Stimulated activated naive B cell treated with anti-CD40 and anti-IgM and Interleukin-4, amounts not matched to agents 10 μg/mL and 1 μg/mL and 100 μg/mL, for 72 hours (primary cell): ENCODE measurements at regions not wholly inside any gene's neighbourhood (a gene's known extent, or its start where the extent isn't known, plus 50 kb on each side); places are given as distances from the start of the nearest gene placed in this dataset.

ENCODE experiments used
- ATAC-seq, 2 donors: fragments of 150-1000 bp; cut with Tn5 transposase; replicated peaks; 2 replicates each; pipeline ENCODE4 v1.10.0; 2021; ENCODE audit warnings: moderate library complexity in 1 of 2
- DNase-seq: peaks from one replicate; pipeline ENCODE4 v3.0.0; 2021
- H3K27ac Mint-ChIP-seq: one replicate; pipeline ENCODE4 v1.8.0; 2022; ENCODE audit warnings: mild to moderate bottlenecking, mixed read lengths
- H3K27me3 Mint-ChIP-seq, 2 donors: one replicate each; pipeline ENCODE4 v1.8.0; 2022; ENCODE audit warnings: mixed read lengths in 2 of 2
- H3K36me3 Mint-ChIP-seq, 2 donors: one replicate each; pipeline ENCODE4 v1.8.0; 2022; ENCODE audit warnings: mixed read lengths in 2 of 2, mild to moderate bottlenecking in 1 of 2
- H3K4me1 Mint-ChIP-seq, 2 donors: one replicate each; pipeline ENCODE4 v1.8.0; 2022; ENCODE audit warnings: mixed read lengths in 2 of 2, mild to moderate bottlenecking in 1 of 2
- H3K4me3 Mint-ChIP-seq, 2 donors: one replicate each; pipeline ENCODE4 v1.8.0; 2022; ENCODE audit warnings: mild to moderate bottlenecking in 2 of 2, mixed read lengths in 2 of 2, moderate library complexity in 1 of 2
- H3K9me3 Mint-ChIP-seq, 2 donors: one replicate each; pipeline ENCODE4 v1.8.0; 2022; ENCODE audit warnings: mixed read lengths in 2 of 2, mild to moderate bottlenecking in 1 of 2

DNA sequence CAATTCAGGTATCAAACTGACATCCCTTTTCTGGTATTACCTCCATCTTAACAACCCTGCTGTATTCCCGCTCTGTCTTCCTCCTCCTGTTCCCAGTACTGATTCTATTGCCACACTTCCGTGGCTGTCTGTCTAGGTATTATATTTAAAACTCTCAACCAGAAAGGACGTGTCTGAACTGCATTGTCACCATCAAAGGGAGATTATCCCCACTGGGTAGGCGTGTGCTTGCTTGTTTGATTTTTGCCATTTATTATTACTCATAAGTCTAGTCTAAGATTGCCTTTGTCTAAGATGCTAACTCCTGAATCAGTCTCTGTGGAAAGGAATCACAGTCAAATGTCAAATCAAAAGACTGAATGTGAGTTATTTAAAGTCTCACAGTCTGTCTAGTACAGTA lies 650.1 kb downstream of the KCNT2 start:
- no peak for ATAC-seq
- H3K27ac Mint-ChIP-seq = no peak overlapping the region
- H3K4me1 Mint-ChIP-seq = no peaks in the 10 kb centered on the region
- no peak overlapping the region for H3K4me3 Mint-ChIP-seq
- DNase-seq = no peak
- H3K9me3 Mint-ChIP-seq = no peaks in the 10 kb centered on the region
- no peaks in the 10 kb centered on the region for H3K36me3 Mint-ChIP-seq
- no peaks in the 10 kb centered on the region for H3K27me3 Mint-ChIP-seq

DNA sequence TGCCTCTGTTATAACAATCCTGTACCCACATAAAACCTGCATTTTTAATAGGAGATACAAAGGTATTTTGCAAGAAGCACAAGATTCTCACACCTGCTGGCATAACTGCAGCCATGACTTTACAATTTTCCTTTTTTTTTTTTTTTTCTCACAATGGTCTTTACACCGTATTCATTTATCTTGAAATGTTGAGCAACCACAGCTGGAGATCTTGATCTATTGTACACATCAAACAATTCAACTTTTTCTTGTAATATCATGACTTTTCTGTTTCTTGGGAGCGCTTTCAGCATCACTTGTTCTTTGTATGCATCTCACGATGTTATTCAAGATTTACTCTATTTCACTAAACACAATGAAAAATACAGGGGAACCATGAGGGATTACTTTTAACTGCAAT lies 651.4 kb downstream of the KCNT2 start:
- H3K27me3 Mint-ChIP-seq = no peaks in the 10 kb centered on the region
- DNase-seq = no peak
- H3K9me3 Mint-ChIP-seq = no peaks in the 10 kb centered on the region
- no peaks in the 10 kb centered on the region for H3K4me1 Mint-ChIP-seq
- no peak for ATAC-seq
- H3K27ac Mint-ChIP-seq = no peak overlapping the region
- H3K36me3 Mint-ChIP-seq = no peaks in the 10 kb centered on the region
- H3K4me3 Mint-ChIP-seq = no peak overlapping the region

DNA sequence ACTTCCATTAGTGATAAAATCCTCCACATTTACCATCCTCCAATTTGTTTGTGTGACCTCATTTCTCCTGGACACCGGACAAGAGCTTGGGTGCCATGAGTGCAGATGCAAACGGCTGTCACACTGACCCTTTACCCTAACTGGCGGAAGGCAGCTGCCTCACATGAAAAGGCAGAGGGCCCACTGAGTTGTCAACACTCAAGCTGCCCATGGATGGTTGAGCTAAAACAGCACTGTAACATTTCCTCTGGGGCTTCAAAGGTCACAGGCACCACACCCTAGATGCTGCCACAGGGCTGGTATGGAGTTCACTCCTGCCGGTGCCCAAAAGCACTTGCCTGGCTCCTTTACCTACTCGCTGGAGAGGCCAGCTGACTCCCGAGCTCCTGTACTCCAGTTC lies 653.4 kb downstream of the KCNT2 start:
- H3K27me3 Mint-ChIP-seq = no peaks in the 10 kb centered on the region
- H3K27ac Mint-ChIP-seq = no peak overlapping the region
- no peaks in the 10 kb centered on the region for H3K36me3 Mint-ChIP-seq
- no peak for ATAC-seq
- no peaks in the 10 kb centered on the region for H3K4me1 Mint-ChIP-seq
- H3K4me3 Mint-ChIP-seq = no peak overlapping the region
- H3K9me3 Mint-ChIP-seq = no peaks in the 10 kb centered on the region
- no peak for DNase-seq

DNA sequence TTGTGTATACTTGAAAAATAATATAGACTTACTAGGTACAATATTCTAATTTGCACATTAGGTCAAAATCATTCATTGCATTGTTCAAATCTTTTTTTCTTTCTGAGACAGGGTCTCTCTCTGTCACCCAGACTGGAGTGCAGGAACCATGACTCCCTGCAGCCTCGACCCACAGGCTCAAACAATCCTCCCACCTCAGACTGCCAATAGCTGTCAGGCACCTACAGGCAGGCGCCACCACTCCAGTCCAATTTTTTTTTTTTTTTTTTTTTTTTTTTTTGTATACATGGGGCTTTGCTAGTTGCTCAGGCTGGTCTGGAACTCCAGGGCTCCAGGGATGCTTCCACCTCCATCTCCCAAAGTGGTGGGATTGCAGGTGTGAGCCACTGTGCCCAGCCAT lies 656.9 kb downstream of the KCNT2 start:
- Mint-ChIP-seq H3K4me3 (no peak overlapping the region), H3K27me3 (no peaks in the 10 kb centered on the region), H3K4me1 (no peaks in the 10 kb centered on the region), H3K9me3 (peaks cover 0 to 3% of the 10 kb centered on the region in 2 donors), H3K27ac (no peak overlapping the region), H3K36me3 (no peaks in the 10 kb centered on the region)
- ATAC-seq (no peak), DNase-seq (no peak)

DNA sequence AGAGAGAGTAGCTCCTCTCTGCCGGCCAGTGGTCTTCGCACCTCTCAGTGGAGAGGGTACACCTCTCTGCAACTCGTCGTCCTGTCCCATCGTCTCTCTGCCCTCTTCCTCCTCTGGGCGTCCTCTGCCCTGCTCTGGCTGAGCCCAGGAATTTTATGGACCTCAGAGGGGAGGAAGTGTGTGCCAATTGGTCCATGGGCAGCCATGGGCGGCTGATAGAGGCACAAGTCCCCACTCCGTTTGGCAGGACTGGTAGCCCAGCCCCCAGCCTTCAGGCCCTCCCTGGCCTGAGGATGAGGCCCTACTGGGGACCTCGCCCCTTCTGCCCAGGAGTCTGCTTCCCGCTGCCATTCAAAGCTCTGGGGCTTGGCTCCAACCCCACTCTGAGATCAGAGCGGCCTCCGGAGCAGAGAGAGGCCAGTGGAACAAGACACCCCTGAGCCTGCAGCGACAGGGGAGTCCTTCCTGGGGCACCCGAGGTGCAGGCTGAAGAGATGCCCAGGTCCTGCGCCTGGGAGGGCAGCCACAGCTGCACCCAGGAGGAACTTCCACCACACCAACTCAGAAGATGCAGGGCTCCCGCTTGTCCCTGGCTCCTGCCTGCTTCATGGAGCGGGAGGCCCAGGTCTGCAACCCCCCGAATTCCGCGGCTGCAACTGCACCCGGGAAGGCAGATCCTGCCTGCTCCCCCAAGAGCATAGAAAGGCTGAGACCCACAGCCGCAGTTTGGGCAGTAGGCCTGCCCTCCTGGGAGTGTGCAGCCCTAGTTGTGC lies 659.9 kb downstream of the KCNT2 start:
- no peak overlapping the region for H3K4me3 Mint-ChIP-seq
- DNase-seq (no peak), ATAC-seq (peak; percentile 12)
- no peaks in the 10 kb centered on the region for H3K27me3 Mint-ChIP-seq
- H3K9me3 Mint-ChIP-seq = peaks cover 0 to 3% of the 10 kb centered on the region in 2 donors
- no peaks in the 10 kb centered on the region for H3K4me1 Mint-ChIP-seq
- H3K36me3 Mint-ChIP-seq = no peaks in the 10 kb centered on the region
- no peak overlapping the region for H3K27ac Mint-ChIP-seq

DNA sequence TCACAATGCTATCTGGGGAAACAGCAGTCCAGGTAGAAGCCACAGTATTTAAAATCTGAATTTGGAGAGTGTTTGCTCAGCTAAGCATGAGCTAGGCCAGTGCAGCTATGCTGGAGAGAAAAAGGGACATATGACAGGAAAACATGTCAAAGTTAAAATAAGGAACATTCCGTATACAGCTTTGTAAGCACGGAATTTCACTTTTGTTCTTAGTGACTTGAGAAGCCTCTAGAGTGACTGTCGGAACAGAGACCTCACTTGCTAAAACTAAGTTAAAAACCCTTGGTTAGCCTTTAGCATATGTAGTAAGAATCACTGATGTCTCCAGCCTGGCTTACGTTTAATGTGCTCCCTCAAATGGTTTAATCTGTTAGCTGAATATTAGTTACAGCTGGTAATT lies 661.7 kb downstream of the KCNT2 start:
- ATAC-seq (no peak), DNase-seq (no peak)
- no peaks in the 10 kb centered on the region for H3K4me1 Mint-ChIP-seq
- no peak overlapping the region for H3K4me3 Mint-ChIP-seq
- H3K9me3 Mint-ChIP-seq = peaks cover 0 to 3% of the 10 kb centered on the region in 2 donors
- H3K27me3 Mint-ChIP-seq = no peaks in the 10 kb centered on the region
- H3K36me3 Mint-ChIP-seq = no peaks in the 10 kb centered on the region
- H3K27ac Mint-ChIP-seq = no peak overlapping the region

DNA sequence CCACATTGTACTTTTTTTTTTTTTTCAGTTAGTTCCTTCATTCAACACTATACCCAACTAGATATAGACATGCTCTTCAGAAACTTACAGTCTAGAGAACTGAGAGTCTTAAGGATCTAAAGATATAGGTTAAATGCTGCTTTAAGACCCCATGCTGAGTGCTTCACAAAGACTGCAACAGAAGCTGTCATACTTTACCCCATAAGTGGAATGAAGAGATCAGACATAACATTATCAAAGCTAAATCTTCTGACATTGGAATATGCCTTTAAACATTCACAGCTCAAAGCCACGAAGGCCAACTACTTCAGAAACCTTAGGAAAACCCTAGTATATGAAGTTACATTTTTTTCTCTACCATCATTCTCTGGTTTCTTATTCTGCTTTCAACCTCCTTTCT lies 666.4 kb downstream of the KCNT2 start:
- no peaks in the 10 kb centered on the region for H3K27me3 Mint-ChIP-seq
- ATAC-seq (no peak), DNase-seq (no peak)
- H3K9me3 Mint-ChIP-seq = no peaks in the 10 kb centered on the region
- no peaks in the 10 kb centered on the region for H3K4me1 Mint-ChIP-seq
- no peaks in the 10 kb centered on the region for H3K36me3 Mint-ChIP-seq
- H3K4me3 Mint-ChIP-seq = no peak overlapping the region
- H3K27ac Mint-ChIP-seq = no peak overlapping the region

DNA sequence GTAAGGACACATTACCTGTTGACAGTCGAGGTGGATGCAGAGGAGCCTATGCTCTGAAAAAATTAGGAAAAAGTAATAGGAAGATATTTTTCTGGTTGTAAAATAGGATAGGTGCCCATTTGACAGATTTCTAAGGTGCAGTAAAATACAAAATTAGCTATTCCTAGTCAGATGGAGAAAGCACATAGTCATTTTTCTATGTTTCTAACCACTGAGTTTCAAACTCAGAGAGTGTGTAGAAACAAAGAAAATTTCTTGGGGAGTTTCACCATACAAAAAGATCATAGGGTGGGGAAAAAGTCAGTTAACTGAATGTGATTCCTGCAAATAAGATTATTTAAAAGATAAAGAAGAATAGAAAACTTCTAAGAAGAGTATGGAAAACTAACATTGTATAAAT lies 666.9 kb downstream of the KCNT2 start:
- ATAC-seq (no peak), DNase-seq (no peak)
- Mint-ChIP-seq H3K9me3 (no peaks in the 10 kb centered on the region), H3K36me3 (no peaks in the 10 kb centered on the region), H3K27ac (no peak overlapping the region), H3K4me3 (no peak overlapping the region), H3K27me3 (no peaks in the 10 kb centered on the region), H3K4me1 (no peaks in the 10 kb centered on the region)

DNA sequence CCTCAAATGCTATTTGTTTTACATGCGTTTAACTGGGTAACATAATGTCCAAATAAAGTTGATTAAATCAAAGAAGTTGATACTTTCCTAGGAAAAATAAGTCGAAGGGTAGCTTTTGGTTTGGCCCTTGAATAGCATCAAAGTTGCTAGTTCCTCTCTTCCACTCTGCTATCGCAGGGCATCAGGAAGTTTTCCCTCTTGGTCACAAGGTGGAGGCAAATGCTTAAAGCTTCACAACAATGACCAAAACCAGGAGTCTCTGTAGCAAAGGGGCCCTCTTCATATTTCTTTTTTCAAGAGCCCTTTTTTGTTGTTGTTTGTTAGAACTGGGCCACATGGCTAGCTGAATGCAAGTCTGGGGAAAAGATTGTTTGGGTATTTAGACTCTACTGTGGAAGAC lies 668.4 kb downstream of the KCNT2 start:
- H3K4me1 Mint-ChIP-seq = no peaks in the 10 kb centered on the region
- H3K9me3 Mint-ChIP-seq = no peaks in the 10 kb centered on the region
- no peaks in the 10 kb centered on the region for H3K36me3 Mint-ChIP-seq
- ATAC-seq (no peak), DNase-seq (no peak)
- H3K4me3 Mint-ChIP-seq = no peak overlapping the region
- H3K27ac Mint-ChIP-seq = no peak overlapping the region
- H3K27me3 Mint-ChIP-seq = no peaks in the 10 kb centered on the region

DNA sequence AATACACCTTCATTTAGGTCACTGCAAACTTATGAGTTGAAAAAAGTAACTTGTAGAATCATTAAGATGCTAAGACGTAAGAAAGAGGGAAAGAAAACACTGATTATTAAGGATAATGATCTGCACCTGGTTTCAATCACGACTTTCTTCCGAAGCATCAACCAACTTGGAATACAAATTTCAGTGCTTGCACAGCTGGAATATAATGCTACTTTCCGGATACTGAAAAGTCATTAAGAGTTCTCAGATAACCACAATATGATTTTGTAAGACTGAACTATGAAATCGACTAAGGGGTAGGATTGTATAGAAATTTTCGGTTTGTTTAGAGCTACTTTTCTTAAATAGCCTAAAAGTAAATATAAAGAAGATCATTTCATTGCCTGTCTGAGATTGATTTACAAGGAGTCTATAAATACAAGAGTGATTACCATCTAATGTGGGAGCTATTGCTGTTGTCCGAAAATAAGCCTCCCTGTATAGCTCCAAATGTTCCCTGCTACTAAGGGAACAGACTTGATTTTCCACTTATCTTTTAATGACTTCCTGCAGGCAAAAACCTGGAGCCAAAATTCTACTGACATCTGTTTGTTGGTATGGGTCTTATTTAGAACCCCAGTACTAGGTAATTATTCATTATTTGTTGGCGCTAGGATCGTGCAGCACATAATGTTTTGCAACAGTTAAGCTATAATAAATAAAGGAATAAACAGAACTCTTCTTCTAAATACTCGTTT lies 673.3 kb downstream of the KCNT2 start:
- Mint-ChIP-seq H3K27me3 (no peaks in the 10 kb centered on the region), H3K36me3 (no peaks in the 10 kb centered on the region), H3K9me3 (peaks cover 0 to 2% of the 10 kb centered on the region in 2 donors), H3K27ac (no peak overlapping the region), H3K4me3 (no peak overlapping the region), H3K4me1 (no peaks in the 10 kb centered on the region)
- ATAC-seq = no peak
- no peak for DNase-seq

DNA sequence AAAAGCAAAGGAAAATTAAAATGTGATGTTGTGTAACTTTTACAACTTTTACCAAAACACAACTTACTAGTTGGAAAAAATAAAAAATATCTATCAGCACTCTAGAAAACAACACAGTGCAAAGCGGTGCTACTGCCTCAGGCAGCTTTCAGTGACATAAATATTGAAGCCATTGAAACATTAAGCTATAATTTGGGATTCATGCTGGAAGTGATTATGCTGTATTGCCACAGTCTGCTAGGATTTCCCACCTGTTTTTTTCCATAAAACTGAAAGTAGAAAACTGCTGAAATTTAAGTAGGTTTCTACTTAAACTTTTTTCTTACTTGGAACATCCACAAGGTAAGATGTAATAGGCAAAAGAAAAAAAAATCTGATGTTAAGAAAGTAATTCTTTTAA lies 674.4 kb downstream of the KCNT2 start:
- Mint-ChIP-seq H3K9me3 (peaks cover 0 to 2% of the 10 kb centered on the region in 2 donors), H3K36me3 (no peaks in the 10 kb centered on the region), H3K27ac (no peak overlapping the region), H3K27me3 (no peaks in the 10 kb centered on the region), H3K4me1 (no peaks in the 10 kb centered on the region), H3K4me3 (no peak overlapping the region)
- DNase-seq (no peak), ATAC-seq (no peak)

DNA sequence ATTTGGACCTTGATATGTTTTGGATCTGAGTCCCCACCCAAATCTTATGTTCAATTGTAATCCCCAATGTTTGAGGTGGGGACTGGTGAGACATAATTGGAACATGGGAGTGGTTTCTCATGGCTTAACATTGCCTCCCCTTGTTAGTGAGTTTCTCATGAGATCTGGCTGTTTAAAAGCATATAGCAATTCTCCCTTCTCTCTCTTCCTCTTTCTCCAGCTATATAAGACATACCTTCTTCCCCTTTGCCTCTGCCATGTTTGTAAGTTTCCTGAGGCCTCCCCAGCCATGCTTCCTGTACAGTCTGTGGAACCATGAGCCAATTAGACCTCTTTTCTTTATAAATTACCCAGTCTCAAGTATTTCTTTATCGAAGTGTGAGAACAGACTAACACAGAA lies 692.4 kb downstream of the KCNT2 start:
- no peak overlapping the region for H3K4me3 Mint-ChIP-seq
- H3K27me3 Mint-ChIP-seq = no peaks in the 10 kb centered on the region
- H3K27ac Mint-ChIP-seq = no peak overlapping the region
- DNase-seq (no peak), ATAC-seq (no peak)
- H3K9me3 Mint-ChIP-seq = peaks cover 6 to 10% of the 10 kb centered on the region in 2 donors
- no peaks in the 10 kb centered on the region for H3K4me1 Mint-ChIP-seq
- H3K36me3 Mint-ChIP-seq = peaks cover 0 to 2% of the 10 kb centered on the region in 2 donors

DNA sequence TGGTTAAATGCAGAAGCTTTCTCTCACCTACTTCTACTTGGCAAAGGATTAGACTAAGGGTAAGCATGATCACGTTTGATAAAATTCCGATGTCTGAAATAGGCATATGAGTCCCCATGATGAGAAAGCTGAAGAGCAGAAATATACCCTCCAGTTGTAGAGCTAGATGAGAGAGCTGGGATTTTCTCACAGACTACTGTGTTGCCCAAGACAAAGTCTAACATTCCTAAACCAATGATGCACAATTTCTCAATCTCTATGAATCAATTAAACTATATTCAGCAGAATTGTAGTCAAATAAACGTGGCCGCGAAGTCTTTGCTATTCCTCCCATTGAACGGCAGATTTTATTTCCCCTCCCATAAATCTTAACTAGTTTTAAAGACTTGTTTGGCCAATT lies 699.2 kb downstream of the KCNT2 start:
- Mint-ChIP-seq H3K27ac (no peak overlapping the region), H3K4me1 (no peaks in the 10 kb centered on the region), H3K9me3 (no peaks in the 10 kb centered on the region), H3K27me3 (no peaks in the 10 kb centered on the region), H3K4me3 (no peak overlapping the region), H3K36me3 (no peaks in the 10 kb centered on the region)
- DNase-seq (no peak), ATAC-seq (no peak)

DNA sequence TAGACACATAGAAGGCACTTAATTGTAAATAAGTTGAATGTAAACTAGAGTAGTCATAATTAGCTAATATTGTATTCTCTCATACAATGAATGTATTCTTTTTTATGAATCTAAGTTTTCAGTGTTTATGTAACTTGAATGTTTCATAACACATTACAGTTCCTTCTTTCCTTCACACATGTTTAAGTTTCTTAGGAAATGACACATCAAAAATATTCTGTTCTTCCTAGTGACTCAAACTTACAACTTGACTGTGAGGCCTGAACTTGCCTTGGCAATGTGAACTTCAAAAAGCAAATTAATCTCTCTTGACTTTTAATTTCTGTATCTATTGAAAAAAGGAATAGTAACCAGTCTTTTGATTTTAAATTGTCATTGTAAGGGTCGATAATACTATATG lies 700.1 kb downstream of the KCNT2 start:
- Mint-ChIP-seq H3K27ac (no peak overlapping the region), H3K4me1 (no peaks in the 10 kb centered on the region), H3K4me3 (no peak overlapping the region), H3K36me3 (no peaks in the 10 kb centered on the region), H3K27me3 (no peaks in the 10 kb centered on the region), H3K9me3 (no peaks in the 10 kb centered on the region)
- DNase-seq (no peak), ATAC-seq (no peak)

DNA sequence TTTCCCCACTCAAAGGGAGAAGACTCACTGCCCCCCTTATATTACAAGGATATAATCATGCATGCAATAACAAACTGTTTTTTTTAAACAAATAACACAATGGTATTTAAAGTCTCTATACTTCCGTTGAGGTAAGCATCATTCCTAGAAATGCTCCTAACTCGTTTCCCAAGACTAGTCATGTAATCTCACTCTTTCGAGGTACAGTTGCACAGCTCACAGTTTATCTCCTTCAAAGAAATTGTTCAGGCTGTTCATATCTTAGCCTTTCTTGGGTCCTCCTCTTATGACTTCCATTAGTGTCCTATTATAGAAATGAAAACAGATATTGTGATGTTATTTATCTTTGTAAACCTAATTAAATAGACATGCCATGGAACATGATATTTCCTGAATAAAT lies 705.0 kb downstream of the KCNT2 start:
- H3K36me3 Mint-ChIP-seq = no peaks in the 10 kb centered on the region
- H3K4me1 Mint-ChIP-seq = no peaks in the 10 kb centered on the region
- DNase-seq (no peak), ATAC-seq (no peak)
- H3K27ac Mint-ChIP-seq = no peak overlapping the region
- no peaks in the 10 kb centered on the region for H3K27me3 Mint-ChIP-seq
- no peak overlapping the region for H3K4me3 Mint-ChIP-seq
- H3K9me3 Mint-ChIP-seq = peaks cover 0 to 2% of the 10 kb centered on the region in 2 donors
